Neuronal stem cell (in vitro differentiated cells): ENCODE measurements at regions not wholly inside any gene's neighbourhood (a gene's known extent, or its start where the extent isn't known, plus 50 kb on each side); places are given as distances from the start of the nearest gene placed in this dataset.

Source experiments
- DNase-seq: peaks from one replicate; pipeline ENCODE4 v3.0.0-alpha.2; 2013; ENCODE audit warnings: low spot score
- H2AFZ ChIP-seq: one replicate; pipeline ENCODE4 v1.6.1; 2013; ENCODE audit warnings: mild to moderate bottlenecking, low read length, inconsistent platforms
- H2AK5ac ChIP-seq: 2 replicates; pipeline ENCODE4 v1.6.1; 2013; ENCODE audit warnings: low read depth, mild to moderate bottlenecking, inconsistent platforms, low read length, moderate library complexity, mixed read lengths
- H2BK120ac ChIP-seq: 2 replicates; pipeline ENCODE4 v1.6.1; 2013; ENCODE audit warnings: low read depth, mild to moderate bottlenecking, inconsistent platforms, low read length, moderate library complexity, mixed read lengths
- H2BK12ac ChIP-seq: one replicate; pipeline ENCODE4 v1.6.1; 2013; ENCODE audit warnings: low read length, inconsistent platforms
- H2BK15ac ChIP-seq: 2 replicates; pipeline ENCODE4 v1.6.1; 2013; ENCODE audit warnings: mild to moderate bottlenecking, low read length, inconsistent platforms, mixed read lengths
- H2BK5ac ChIP-seq: one replicate; pipeline ENCODE4 v1.6.1; 2013; ENCODE audit warnings: inconsistent platforms, mild to moderate bottlenecking, low read length, moderate library complexity
- H3K14ac ChIP-seq: one replicate; pipeline ENCODE4 v1.6.1; 2013; ENCODE audit warnings: low read length, inconsistent platforms
- H3K18ac ChIP-seq: 2 replicates; pipeline ENCODE4 v1.6.1; 2013; ENCODE audit warnings: low read length, inconsistent platforms
- H3K23ac ChIP-seq: 2 replicates; pipeline ENCODE4 v1.6.1; 2013; ENCODE audit warnings: low read depth, mild to moderate bottlenecking, mixed read lengths, low read length, inconsistent platforms; ENCODE audit not compliant: poor library complexity
- H3K27ac ChIP-seq: replicated peaks from 3 replicates; pipeline ENCODE4 v1.5.1; 2013; ENCODE audit warnings: low read length, inconsistent platforms
- H3K27me3 ChIP-seq, 3 experiments: 2 replicates each; pipeline ENCODE4 v1.6.1; 2013; ENCODE audit warnings: low read length in 3 of 3, mild to moderate bottlenecking in 2 of 3, inconsistent platforms in 1 of 3, low read depth in 1 of 3, mixed read lengths in 1 of 3, moderate library complexity in 1 of 3; ENCODE audit not compliant: control insufficient read depth in 3 of 3, insufficient read depth in 3 of 3
- H3K36me3 ChIP-seq, 2 donors: replicated peaks in 1 of 2; 2 replicates each; pipeline ENCODE4 v1.6.1; 2013; ENCODE audit warnings: low read length in 2 of 2; ENCODE audit not compliant: control insufficient read depth in 2 of 2, insufficient read depth in 2 of 2
- H3K4ac ChIP-seq: 2 replicates; pipeline ENCODE4 v1.6.1; 2013; ENCODE audit warnings: inconsistent platforms, mild to moderate bottlenecking, low read length, moderate library complexity
- H3K4me1 ChIP-seq, 2 donors: 1 replicate in 1 of 2; 2 replicates in 1 of 2; pipeline ENCODE4 v1.6.1; 2013; ENCODE audit warnings: low read length in 2 of 2, low read depth in 1 of 2; ENCODE audit not compliant: control insufficient read depth in 2 of 2, insufficient read depth in 1 of 2
- H3K4me2 ChIP-seq: one replicate; pipeline ENCODE4 v1.6.1; 2013; ENCODE audit warnings: mild to moderate bottlenecking, low read length, inconsistent platforms; ENCODE audit not compliant: insufficient read depth, poor library complexity, severe bottlenecking
- H3K4me3 ChIP-seq, 2 donors: 2 replicates each; pipeline ENCODE4 v1.5.1; 2013; ENCODE audit warnings: low read length in 2 of 2, mild to moderate bottlenecking in 2 of 2, inconsistent platforms in 1 of 2, moderate library complexity in 1 of 2
- H3K79me1 ChIP-seq: one replicate; pipeline ENCODE4 v1.6.1; 2013; ENCODE audit warnings: low read depth, mild to moderate bottlenecking, inconsistent platforms, low read length, moderate library complexity
- H3K9ac ChIP-seq: one replicate; pipeline ENCODE4 v1.6.1; 2013; ENCODE audit warnings: mild to moderate bottlenecking, low read depth, low read length, inconsistent platforms; ENCODE audit not compliant: poor library complexity
- H3K9me3 ChIP-seq, 2 donors: replicated peaks in 1 of 2; 2 replicates each; pipeline versions ENCODE3 to v1.6.1; 2013; ENCODE audit warnings: low read length in 2 of 2, mild to moderate bottlenecking in 2 of 2, inconsistent platforms in 1 of 2, low read depth in 1 of 2, mixed read lengths in 1 of 2, moderate library complexity in 1 of 2; ENCODE audit not compliant: control insufficient read depth in 2 of 2, insufficient read depth in 1 of 2
- H4K8ac ChIP-seq: one replicate; pipeline ENCODE4 v1.6.1; 2013; ENCODE audit warnings: low read depth, mild to moderate bottlenecking, inconsistent platforms, low read length, moderate library complexity
- H4K91ac ChIP-seq: one replicate; pipeline ENCODE4 v1.6.1; 2013; ENCODE audit warnings: low read length, low read depth, mild to moderate bottlenecking, inconsistent platforms; ENCODE audit not compliant: poor library complexity
- WGBS, 2 donors: extraction: QIAGEN DNeasy Blood & Tissue Kit; methylation state at CpG; one replicate each; pipeline ENCODE4 v1.1.7; 2013; ENCODE audit warnings: missing lambda C conversion rate in 2 of 2, mixed read lengths in 1 of 2; ENCODE audit not compliant: insufficient read length in 2 of 2, insufficient replicate concordance in 1 of 2; ENCODE audit errors: extremely low coverage in 2 of 2; 5-methylcytosine and 5-hydroxymethylcytosine counted together

DNA sequence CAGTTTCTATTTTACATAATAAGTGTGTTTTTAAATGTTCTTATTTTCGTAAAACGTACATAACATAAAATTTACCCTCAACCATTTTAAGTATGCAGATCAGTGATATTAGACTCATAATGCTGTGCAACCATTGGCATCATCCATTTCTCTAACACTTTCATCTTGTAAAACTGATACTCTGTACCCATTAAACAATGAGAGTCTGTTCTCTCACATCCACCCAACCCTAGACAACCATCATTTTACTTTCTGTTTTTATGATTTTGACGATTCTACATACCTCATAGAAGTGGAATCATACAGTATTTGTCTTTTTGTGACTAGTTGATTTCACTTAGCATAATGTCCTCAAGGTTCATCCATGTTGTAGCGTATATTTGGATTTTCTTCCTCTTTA lies 140.4 kb downstream of the TINAG start:
- Histone ChIP-seq H4K91ac (no peak overlapping the region), H2BK15ac (no peak overlapping the region), H2BK12ac (no peak overlapping the region), H2AK5ac (no peak overlapping the region), H3K9ac (no peak overlapping the region), H3K4me2 (no peak overlapping the region), H3K4ac (no peak overlapping the region), H3K36me3 (no peaks in the 10 kb centered on the region), H3K27ac (no peak overlapping the region), H3K4me3 (no peak overlapping the region), H3K9me3 (no peaks in the 10 kb centered on the region), H2BK120ac (no peak overlapping the region), H2BK5ac (no peak overlapping the region), H3K14ac (no peak overlapping the region), H3K18ac (no peak overlapping the region), H3K4me1 (no peaks in the 10 kb centered on the region), H3K27me3 (no peaks in the 10 kb centered on the region), H3K79me1 (no peaks in the 10 kb centered on the region), H4K8ac (no peak overlapping the region), H2AFZ (no peak overlapping the region), H3K23ac (no peak overlapping the region)
- no peak for DNase-seq
- no CpG with 5 or more reads among the region's 4 CpGs for WGBS, 2 donors

DNA sequence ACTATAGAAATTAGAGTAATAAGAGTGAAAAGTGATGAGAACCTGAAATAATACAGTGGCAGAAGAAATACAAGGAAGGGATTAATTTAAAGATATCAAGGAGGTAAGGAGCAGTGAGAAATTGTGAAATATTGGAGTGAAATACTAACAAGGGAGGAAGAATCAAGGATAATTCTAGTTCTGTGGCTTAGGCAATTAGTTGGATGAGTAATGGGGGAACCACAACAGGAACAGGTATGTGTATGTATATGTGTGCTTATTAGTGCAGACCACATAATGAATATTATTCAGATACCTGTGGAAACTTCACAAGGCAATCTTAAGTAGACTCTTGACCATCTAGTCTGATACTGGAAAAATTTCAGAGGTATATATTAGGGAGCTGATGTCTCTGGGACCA lies 143.3 kb downstream of the TINAG start:
- Histone ChIP-seq H3K18ac (no peak overlapping the region), H3K36me3 (no peaks in the 10 kb centered on the region), H3K79me1 (no peaks in the 10 kb centered on the region), H2AK5ac (no peak overlapping the region), H3K14ac (no peak overlapping the region), H3K9ac (no peak overlapping the region), H2AFZ (no peak overlapping the region), H2BK15ac (no peak overlapping the region), H3K27me3 (no peaks in the 10 kb centered on the region), H3K23ac (no peak overlapping the region), H3K9me3 (no peaks in the 10 kb centered on the region), H3K4me2 (no peak overlapping the region), H4K91ac (no peak overlapping the region), H2BK120ac (no peak overlapping the region), H3K4ac (no peak overlapping the region), H2BK5ac (no peak overlapping the region), H3K4me3 (no peak overlapping the region), H3K4me1 (no peaks in the 10 kb centered on the region), H3K27ac (no peak overlapping the region), H2BK12ac (no peak overlapping the region), H4K8ac (no peak overlapping the region)
- no peak for DNase-seq

DNA sequence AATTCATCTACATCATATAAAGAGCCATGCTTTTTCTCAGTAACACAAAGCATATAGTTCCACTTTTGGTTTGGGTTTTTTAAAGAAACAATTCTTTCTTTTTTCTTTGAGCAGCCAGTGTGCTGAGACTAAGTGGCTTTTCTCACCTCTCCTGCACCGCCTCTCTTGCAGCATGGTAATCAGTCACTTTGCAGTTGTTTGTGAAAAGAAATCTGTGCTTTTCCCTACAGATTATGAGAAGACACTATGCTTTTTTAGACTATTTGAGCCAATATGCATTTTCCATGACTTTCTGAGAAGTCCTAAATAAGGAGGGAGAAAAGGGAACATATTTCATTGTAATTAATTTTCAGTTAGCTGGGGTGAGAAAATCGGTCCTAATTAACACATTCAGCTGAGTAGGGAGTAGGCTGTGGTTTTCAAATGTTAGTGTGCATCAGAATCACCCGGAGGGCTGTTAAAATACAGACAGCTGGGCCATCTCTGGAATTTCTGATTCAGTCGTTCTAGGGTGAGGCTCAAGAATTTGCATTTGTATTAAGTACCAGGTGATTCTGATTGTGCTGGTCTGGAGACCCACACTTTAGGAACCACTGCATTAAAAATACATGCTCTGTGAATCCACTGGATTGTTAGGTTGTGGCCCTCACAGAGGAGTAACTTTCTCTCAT lies 155.2 kb downstream of the TINAG start:
- no peaks in the 10 kb centered on the region for H3K9me3 ChIP-seq
- no peak overlapping the region for H2BK120ac ChIP-seq
- no peak for DNase-seq
- H3K4me1 ChIP-seq = no peaks in the 10 kb centered on the region
- H3K36me3 ChIP-seq = no peaks in the 10 kb centered on the region
- H4K8ac ChIP-seq = no peak overlapping the region
- no peak overlapping the region for H2AFZ ChIP-seq
- no peak overlapping the region for H3K4ac ChIP-seq
- H2BK5ac ChIP-seq = no peak overlapping the region
- no CpG with 5 or more reads among the region's 4 CpGs for WGBS, 2 donors
- H4K91ac ChIP-seq = no peak overlapping the region
- no peak overlapping the region for H2AK5ac ChIP-seq
- H3K4me3 ChIP-seq = no peak overlapping the region
- H3K4me2 ChIP-seq = no peak overlapping the region
- no peak overlapping the region for H3K27ac ChIP-seq
- no peak overlapping the region for H2BK15ac ChIP-seq
- no peaks in the 10 kb centered on the region for H3K27me3 ChIP-seq
- H3K18ac ChIP-seq = no peak overlapping the region
- H3K79me1 ChIP-seq = no peaks in the 10 kb centered on the region
- H3K9ac ChIP-seq = no peak overlapping the region
- H3K14ac ChIP-seq = no peak overlapping the region
- no peak overlapping the region for H3K23ac ChIP-seq
- H2BK12ac ChIP-seq = no peak overlapping the region

DNA sequence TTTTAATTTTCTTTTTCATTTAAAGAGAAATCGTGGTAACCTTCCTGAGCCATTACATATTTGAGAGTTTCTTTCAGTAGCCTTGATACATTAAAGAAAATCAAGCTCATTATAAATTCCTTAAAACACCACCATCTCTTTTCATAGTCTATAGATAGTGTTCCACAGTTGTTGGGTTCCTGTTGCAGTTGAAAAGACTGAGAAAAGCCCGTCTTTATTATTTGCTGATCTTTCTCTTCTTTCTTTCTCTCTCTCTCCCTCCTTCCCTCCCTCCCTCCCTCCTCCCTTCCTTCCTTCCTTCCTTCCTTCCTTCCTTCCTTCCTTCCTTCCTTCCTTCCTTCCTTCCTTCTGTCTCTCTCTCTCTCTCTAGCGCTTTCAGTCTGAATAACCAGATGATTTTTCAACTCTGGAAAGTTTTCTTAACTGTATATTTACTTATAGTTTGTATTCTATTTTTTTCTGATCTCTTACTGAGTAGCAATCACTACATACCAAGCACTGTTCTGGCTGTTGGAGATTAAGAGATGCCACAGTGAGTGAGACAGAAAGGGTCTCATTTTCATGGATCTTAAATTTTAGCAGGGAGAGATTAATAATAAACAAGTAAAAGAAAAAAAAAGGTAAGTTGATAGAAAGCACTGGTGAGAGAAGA lies 157.5 kb downstream of the TINAG start:
- H2BK15ac ChIP-seq = no peak overlapping the region
- H4K8ac ChIP-seq = no peak overlapping the region
- H4K91ac ChIP-seq = no peak overlapping the region
- H3K9me3 ChIP-seq = no peaks in the 10 kb centered on the region
- H3K4ac ChIP-seq = no peak overlapping the region
- no peak overlapping the region for H2AFZ ChIP-seq
- no peak overlapping the region for H2BK5ac ChIP-seq
- no CpG with 5 or more reads among the region's 3 CpGs for WGBS, 2 donors
- H3K9ac ChIP-seq = no peak overlapping the region
- no peak overlapping the region for H2AK5ac ChIP-seq
- H3K36me3 ChIP-seq = no peaks in the 10 kb centered on the region
- H3K4me3 ChIP-seq = no peak overlapping the region
- no peak overlapping the region for H3K23ac ChIP-seq
- H3K4me2 ChIP-seq = no peak overlapping the region
- no peak overlapping the region for H2BK12ac ChIP-seq
- no peaks in the 10 kb centered on the region for H3K79me1 ChIP-seq
- no peak overlapping the region for H3K18ac ChIP-seq
- H3K14ac ChIP-seq = no peak overlapping the region
- no peak overlapping the region for H2BK120ac ChIP-seq
- no peak overlapping the region for H3K27ac ChIP-seq
- H3K4me1 ChIP-seq = no peaks in the 10 kb centered on the region
- no peak for DNase-seq
- H3K27me3 ChIP-seq = no peaks in the 10 kb centered on the region
